KBM-7 (cell line): ENCODE measurements at regions not wholly inside any gene's neighbourhood (a gene's known extent, or its start where the extent isn't known, plus 50 kb on each side); places are given as distances from the start of the nearest gene placed in this dataset.
A peak's percentile ranks its signal among the peaks of the same experiment; 100 is the strongest.

Experiments
- DNase-seq: peaks from one replicate; pipeline ENCODE4 v3.0.0-alpha.2; 2015
- in situ Hi-C: fragments of 300-500 bp; cut with MboI; formaldehyde crosslinking; loops from 2 replicates; pipeline ENCODE4 v1.14.3; 2020; ENCODE audit warnings: low sequenced_read_pairs, low pct_unique_long_range_greater_than_20kb, mixed read lengths

DNA sequence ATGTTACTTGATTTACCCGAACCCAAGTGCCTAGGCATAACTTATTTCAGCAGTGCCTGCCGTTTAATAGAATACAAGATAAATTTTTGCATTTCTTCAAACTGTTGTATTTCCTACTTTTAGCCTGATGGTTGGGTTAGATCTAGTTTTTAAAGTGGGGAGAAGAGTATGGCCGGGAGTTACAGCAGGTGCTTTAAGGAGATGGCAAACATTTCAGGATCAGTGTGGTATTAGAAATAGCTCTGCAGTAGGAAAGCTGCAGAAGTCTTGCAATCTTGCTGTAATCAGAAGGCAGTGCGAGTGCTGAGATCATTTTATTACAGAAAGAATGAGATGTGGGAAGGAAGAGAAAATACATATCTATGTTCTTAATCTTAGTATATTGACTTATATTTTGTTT is 977.8 kb upstream of the TENM3 start:
- no peak for DNase-seq
- in situ Hi-C loops: no loop called here

DNA sequence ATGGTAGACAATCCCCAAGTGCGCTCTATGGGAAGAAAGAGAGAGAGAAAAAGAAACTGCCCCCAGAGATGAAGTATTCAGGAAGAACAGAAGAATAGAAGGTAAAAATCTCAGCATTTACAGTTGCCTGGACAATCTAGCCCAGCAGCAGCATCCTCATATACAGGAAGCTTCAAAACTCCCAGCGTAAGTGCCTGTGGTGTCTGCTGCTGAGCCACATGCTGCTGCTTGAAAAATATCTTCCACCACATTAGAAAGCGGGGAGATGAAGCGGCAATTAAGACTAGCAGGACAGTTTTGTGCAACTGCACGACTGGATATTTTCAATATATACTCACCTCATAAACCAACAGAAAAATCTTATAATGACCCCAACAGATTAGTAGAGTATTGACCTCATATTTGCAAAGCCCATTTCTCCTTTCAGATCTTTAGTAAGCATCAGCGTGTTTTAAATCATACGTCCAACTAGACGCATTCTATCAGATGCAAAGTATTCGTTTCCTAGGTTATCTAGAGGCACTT is 972.0 kb upstream of the TENM3 start:
- in situ Hi-C loops: no loop called here
- DNase-seq: no peak

DNA sequence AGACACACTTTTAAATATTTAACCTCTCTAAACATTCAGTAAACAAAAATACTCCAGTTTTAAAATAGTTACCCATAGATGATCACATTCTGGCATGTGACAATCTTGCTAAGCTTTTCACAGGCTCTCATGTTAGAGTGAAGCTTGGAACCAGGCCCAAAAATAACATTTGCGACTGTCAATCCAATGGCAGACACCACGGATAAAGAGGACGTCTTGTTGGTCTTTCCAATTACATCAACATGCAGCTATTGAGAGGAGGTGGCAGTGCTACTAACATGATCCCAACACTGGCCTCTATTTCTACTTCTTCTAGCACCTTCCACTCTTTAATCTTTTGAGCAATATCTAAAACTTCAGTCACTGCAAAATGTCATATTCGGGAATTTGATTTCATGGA is 970.8 kb upstream of the TENM3 start:
- DNase-seq: no peak
- in situ Hi-C loops: no loop called here

GRCh38 chr4:181278941-181279340 is 964.3 kb upstream of the TENM3 start:
- no peak for DNase-seq
- in situ Hi-C loops: no loop called here

DNA sequence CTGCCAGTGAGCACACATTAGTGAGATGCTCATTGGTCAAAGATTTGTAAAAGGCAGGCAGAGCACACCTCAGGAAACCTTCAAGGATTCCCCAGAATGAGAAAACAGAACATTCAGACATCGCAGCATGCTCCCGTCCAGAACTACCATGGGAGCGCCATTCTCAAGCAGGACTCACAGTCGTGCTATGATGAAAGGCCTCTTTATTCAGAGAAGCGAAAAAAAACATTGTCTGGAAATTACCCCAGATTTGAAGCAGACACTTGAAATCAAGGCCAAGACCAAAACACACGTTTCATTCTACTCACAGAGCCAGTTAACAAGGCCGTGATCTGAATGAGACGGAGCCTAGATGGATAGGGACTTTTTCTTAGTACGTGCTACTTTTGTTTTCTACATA is 961.8 kb upstream of the TENM3 start:
- DNase-seq: no peak
- in situ Hi-C loops: no loop called here

DNA sequence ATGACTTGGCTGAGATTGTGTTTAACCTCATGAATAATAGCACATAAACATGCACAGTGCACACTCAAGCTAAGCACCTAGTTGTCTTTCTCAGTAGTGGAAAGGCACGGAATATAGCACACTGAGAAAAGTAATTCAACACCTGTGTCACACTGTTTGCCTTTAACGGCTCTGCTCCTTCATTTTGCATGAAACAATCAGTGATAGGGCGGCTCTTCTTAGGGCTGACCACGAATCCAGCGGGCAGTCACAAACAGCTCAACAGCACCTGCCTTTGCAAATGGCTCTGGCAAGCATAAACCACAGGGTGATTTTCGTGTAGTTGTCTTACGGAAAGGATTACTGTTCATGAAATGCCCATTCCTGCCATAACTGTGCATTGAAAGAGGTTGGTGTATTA is 954.0 kb upstream of the TENM3 start:
- DNase-seq: no peak
- in situ Hi-C loops: no loop called here

DNA sequence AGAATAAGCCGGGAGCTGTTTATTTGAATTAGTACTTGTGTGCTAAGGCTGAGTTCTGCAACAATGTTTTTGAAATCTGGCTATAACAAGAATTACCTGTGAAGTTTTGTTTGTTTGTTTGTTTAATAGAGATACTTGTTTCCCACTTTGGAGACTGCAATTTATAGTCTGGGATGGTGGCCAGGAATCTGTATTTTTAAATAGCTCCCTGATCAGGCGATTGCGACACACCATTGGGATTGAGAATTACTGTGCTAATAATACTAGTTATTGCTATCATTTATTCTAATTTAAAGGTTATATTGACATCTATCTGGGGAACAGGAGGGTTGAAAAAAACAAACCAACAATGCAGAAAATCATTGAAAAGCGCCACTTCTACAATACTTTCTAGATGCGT is 951.6 kb upstream of the TENM3 start:
- DNase-seq: no peak
- in situ Hi-C loops: no loop called here

DNA sequence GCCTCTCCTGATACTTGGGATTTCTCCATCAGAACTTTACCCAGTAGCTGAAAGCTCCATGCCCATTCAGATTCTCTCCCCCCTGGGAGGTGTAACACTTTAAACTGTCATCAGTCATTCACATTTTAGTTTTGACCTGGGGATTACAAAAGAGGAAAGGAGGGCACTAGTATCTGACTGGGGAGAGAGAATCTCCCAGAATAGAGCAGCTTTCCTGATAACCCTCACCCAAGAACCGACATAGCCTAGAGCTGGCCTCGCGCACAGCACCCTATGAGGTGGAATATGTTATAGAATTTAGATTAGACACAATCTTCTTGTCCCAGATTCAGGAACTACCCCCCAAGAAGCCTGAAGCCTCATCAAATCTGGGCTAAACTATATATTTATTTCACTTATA is 950.2 kb upstream of the TENM3 start:
- in situ Hi-C loops: no loop called here
- DNase-seq: no peak

GRCh38 chr4:181293541-181293940 is 949.7 kb upstream of the TENM3 start:
- in situ Hi-C loops: no loop called here
- DNase-seq: no peak

DNA sequence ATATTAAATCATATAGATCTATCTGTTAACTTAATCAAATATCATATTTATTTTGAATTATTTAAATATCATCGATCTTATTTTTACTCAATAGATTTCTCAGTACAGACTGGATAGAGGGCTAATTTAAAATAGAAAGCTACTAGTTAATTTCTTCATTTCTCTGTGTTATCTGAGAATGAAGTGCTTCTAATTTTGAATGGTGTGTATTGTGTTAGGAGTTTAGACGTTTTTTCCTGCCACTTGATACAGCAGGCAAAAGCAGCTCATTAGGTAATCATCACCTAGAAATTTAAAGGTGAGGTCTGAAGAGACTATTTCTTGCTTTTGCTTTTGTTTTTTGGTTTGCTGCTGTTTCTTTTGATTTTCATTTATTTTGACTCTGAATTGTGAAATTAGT is 948.8 kb upstream of the TENM3 start:
- no peak for DNase-seq
- in situ Hi-C loops: no loop called here

DNA sequence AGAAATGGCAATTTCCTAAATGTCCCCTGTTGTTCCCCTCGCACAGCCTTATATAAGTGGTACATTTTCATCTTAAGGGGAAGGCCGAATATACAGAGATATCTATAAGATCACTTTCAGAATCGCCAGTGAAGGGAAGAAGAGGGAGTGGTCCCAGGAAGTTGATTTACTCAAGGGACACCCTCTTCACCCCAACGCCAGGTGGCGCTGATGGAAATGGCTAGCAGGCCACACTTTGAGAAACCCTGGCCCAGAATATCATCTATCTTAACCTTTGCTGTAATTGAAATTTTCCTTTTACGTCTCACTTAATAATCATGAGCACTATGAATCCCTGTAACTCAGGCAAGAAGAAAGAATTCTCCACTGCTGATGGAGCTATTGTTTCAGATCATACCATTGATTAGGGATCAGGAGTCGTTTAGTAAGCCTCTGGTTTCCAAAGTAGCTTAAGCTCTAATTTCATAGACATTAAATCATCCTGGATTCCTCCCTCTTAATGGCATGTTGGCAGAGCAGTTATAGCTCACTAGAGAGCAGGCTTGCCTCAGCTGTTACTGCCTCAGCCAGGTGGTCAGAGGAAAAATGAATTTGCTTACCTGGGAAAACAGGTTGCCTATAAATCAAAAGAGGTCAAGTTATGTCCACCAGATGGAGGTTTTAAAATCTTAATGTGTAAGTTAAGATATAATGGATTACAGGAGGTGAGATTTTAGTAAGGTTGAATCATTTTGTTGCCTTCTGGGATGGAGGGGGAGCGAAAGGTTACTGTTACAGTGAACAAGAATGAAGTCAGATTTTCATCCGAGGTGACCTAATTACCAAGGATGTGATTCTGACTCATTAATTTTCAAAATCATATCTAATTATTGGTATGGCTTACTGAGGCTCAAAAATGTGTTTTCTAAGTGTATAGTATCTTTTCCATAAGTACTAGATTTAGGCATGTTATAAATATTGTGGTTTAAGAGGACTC is 941.2 kb upstream of the TENM3 start:
- in situ Hi-C loops: no loop called here
- peak; percentile 32 for DNase-seq

DNA sequence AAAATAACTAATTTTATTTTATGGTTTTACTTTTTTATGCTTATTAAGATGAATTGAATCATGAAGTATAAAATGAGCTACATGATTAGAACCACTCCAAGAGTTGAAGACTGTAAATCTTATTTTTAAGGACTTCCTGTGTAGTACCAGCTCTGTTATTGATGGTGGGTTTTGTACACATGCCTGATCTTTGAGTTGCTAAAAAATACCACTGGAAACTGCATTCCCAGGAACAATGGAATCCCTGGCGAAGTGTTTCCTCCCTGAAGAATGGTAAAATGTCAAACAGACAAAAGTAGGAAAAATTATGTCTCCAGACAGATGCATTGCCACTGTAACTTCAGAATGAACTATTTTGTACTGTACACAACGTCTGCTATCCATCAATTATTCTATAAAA is 935.4 kb upstream of the TENM3 start:
- no peak for DNase-seq
- in situ Hi-C loops: no loop called here

DNA sequence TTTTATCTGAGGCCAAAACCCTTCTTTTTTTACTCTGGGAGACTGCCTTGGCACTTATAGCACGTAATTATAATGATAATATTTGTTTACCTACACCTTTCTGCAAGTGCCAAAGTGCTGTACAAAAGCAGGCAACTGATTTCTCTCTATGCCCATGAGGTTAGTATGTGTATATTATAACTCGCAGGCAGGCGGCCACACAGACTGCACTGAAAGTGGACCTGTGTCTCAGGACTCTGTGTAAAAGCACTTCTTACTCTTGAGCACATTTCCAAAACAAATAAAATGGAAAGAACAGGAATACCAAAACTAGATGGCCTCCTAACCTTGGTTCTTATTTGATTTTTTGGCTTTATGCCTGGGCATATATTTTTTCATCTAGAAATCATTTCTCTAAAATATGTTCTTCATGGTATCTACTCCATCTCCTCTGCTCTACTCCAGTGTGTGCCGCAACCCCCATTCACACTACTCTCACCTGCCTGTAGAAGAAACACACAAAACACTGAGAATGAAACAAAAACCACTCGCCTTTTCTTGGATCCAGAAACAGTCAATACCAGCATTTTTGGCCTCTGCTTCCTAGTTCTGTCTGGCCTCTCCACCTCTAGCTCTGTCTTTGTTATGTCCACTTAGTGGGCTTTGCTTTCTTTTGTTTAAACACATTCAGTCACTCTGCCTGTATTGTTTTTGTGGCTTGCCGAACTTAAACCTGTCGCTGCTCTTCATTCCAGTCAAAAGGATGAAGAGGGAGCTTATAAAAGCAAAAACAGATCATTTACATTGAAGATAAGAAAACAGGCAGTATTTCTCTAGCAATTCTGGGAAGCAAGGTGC is 934.5 kb upstream of the TENM3 start:
- DNase-seq: no peak
- in situ Hi-C loops: no loop called here

DNA sequence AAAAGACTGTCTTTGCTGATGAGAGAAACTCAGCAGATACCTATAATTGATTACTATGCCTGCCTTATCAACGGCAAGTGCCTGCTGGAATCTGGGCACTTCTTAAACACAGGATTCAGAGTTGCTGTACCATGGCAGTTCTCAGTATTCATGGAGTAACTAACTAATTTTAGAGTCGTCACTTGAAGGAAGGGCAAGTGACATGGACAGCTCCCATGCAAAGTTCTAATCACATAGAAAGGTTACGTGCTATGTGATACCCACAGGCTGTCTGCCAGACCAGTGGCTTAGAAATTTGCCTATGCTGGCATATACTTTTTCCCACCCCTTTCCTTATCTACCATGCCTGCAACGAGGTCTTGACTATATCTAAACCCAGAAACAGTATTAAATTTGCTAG is 931.1 kb upstream of the TENM3 start:
- in situ Hi-C loops: no loop called here
- no peak for DNase-seq

DNA sequence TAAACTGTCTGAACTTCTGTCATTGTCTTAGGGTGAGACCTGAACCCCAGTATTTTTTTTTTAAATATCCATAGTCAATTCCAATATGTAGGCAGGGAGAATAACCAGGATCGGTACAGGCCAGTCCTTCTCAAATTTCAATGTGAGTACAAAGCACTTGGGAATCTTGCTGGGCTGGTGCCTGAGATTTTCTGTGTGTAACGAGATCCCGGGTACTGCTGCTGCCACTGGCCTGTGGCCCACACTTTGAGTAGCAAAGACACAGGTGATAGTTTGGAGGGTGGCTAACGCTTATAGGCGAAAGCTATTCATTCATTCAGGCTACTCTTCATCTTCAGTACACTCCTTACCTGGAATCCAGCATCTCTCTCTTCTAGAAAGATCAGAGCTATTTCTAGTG is 923.6 kb upstream of the TENM3 start:
- no peak for DNase-seq
- in situ Hi-C loops: no loop called here

- DNase-seq: no peak
- in situ Hi-C loops: no loop called here
Measured at GRCh38 chr4:181323061-181323460, 920.1 kb upstream of the TENM3 start.

GRCh38 chr4:181330654-181331201 is 912.5 kb upstream of the TENM3 start:
- no peak for DNase-seq
- in situ Hi-C loops: no loop called here

DNA sequence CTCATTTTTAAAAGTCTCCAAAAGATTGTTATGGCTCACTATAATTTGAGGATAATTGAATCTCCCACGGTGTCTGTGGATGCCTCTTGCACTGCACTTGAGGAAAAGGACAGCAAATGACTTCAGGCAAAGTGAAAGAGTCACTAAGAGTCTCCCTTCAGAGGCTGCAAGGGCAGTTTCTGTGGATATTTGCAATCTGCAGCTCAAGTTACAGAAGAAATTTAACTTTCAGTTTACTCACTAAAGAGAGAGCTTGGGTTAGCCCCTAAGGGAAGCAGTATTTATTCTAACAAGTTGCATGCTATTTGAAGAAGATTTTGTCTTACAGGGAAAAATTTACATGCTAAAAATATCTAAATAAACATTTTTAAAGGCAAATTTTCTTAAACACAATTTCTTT is 912.0 kb upstream of the TENM3 start:
- in situ Hi-C loops: no loop called here
- no peak for DNase-seq

DNA sequence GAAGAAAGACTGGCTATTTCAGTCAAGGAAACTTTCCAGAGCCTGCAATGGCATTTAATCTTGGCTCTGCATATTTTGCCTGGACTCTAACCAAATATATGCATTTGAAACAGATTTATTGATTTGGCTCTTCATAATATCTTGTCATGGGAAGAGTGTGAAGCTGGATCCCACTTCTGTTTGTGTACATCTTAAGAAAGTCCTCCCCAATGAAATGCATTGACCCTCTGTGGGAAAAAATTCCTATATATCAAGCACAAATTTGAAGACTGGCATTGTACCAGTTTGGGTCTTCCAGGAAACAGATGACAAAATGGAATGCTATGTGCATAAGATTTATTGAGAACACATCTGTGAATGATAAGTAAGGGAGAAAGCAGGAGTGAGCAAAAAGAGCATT is 897.3 kb upstream of the TENM3 start:
- DNase-seq: no peak
- in situ Hi-C loops: no loop called here
